NCI-H748 treated with DMSO at 0.1 percent for 48 hours (cell line): ENCODE measurements at regions not wholly inside any gene's neighbourhood (a gene's known extent, or its start where the extent isn't known, plus 50 kb on each side); places are given as distances from the start of the nearest gene placed in this dataset.
"Not testable (repeated sequence)": the region's sequence is repeated elsewhere in the genome, so short reads cannot be mapped to it uniquely, and the experiment has no call there.

ENCODE experiments used
- DNase-seq: peaks from one replicate; lab custom pipeline; 2025; lab: John Stamatoyannopoulos, UW

GRCh38 chr13:73671732-73672131 is 462.5 kb downstream of the KLF12 start:
- no peak for DNase-seq

- no peak for DNase-seq
Measured at GRCh38 chr13:73671011-73671410, 463.2 kb downstream of the KLF12 start.

DNA sequence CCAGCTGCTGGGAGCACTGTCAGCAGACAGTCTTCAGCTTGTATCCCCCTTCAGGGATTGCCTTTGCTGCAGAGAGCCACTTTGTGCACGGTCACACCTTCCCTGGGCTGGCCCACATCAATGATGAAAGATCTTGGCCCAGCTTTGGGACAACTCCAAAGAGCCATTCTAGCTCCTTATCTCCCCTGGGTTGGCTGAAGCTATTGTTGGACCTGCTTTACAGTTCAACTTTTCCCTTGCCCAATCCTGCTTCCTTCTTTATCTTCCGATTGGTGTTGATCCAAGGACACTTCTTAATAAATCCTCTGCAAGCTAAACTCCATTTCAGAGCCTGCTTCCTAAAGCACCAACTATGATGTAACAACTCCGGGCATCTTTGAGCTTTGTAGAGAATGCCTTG is 466.4 kb downstream of the KLF12 start:
- DNase-seq, result no peak

GRCh38 chr13:73665261-73665660 is 468.9 kb downstream of the KLF12 start:
- DNase-seq, result no peak

- peak; percentile 81 for DNase-seq
Measured at GRCh38 chr13:73664851-73665250, 469.4 kb downstream of the KLF12 start.

- no peak for DNase-seq
Measured at GRCh38 chr13:73662833-73663232, 471.4 kb downstream of the KLF12 start.

DNA sequence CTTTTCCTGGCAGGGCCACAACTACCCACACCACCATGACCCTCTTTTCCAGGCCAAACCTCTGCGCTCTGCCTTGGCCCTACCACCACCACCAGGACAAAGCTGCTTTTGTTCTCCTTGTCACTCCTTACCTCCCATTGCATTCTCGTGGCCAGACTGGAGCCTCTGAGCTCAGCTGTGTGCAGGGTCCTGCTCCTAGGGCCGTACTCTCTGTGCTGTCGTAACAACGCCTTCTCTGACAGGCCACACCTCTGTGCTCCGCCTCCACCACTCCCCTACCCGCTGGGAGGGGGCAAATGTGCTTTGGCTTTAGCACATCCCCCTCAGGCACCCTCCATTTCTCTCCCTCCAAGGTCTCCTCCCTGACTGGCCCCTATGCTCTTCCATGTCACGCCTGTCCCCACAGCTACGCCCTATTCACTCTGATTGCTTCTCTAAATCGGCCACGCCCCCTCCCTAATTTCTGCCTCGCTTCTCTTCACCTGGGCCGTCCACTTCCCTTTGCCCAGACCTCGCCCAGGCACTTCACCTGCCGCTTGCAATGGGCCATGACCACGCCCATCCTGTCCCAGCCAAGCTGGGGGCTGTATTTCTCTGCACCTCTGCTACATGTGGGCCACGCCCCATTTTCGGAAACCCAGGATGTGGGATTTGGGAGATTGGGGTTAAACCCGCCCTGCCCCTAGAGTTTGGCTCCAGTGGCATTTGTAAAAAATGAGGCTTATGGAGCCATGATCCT is 472.3 kb downstream of the KLF12 start:
- no peak for DNase-seq

DNA sequence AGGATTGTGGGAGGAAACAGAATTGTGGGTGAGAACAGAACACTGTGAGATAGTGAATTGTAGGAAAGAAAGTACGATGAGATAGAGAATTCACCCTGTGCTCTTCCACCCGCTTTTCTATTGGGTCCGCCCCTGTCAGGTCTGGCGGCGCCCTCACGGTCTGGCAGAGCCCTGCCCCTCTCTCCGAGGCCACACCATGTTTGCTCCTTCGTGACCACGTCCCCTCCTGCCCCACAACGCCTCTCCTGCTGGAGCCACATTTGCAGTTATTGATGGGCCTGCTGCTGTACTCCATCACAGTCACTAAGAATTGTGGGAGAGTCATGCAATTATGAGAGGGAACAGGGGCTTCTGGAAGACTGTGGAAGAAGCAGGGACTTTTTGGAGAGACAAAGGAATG is 473.1 kb downstream of the KLF12 start:
- no peak for DNase-seq

DNA sequence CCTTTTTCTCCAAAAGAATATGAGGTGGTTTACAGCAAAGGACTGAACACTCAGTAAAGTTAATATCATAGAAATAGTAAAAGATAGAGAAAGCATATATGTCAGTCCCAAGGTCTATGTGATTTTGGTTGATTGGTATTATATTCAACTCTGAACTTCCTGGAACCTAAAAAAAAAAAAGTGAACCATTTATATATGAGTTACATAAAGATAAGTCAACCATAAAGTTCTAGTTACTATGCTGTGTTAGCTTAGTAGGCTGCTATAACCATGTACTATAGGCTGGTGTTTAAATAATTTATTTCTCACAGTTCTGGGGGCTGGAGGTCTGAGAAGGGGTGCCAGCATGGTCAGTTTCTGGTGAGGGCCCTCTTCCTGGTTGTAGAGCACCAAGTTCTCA is 475.6 kb downstream of the KLF12 start:
- DNase-seq, result no peak

DNA sequence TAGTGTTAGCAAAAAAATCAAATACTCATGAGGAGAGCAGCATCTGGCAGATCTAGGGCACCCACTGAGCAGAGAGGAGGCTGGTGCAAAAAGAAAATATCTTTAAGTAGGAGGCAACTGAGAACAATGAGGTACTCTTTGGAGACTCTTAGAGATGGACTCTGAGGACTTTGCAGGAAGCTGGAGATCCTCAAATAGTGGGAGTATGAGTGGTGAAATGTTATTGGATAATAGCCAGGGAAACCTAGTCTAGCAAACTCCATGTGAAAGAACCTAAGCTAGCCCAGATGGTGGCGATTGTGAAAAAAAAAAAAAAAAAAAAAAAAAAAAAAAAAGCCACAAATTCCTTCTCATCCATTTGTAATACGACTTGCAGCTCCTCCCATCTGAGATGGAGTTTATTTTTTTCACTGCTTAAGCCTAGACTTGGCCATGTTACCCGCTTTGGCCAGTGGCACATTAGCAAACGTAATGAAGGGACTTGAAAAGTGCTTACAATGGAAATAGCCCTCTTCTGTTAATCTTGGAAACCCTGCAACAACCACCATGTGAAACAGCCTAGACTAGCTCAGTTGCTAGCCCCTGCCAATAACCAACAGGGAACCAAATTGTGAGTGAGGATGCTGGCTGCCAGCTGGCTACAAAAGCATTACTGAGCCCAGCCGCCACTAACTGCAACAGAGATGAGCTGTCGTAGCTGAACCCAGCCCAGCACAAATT is 476.2 kb downstream of the KLF12 start:
- DNase-seq, result no peak

- DNase-seq, result no peak
Measured at GRCh38 chr13:73656863-73657262, 477.3 kb downstream of the KLF12 start.

- DNase-seq, result no peak
Measured at GRCh38 chr13:73653688-73654087, 480.5 kb downstream of the KLF12 start.

- no peak for DNase-seq
Measured at GRCh38 chr13:73647417-73647816, 486.8 kb downstream of the KLF12 start.

- not testable (repeated sequence) for DNase-seq
Measured at GRCh38 chr13:73640476-73641179, 493.6 kb downstream of the KLF12 start.

GRCh38 chr13:73635166-73635787 is 498.9 kb downstream of the KLF12 start:
- no peak for DNase-seq

DNA sequence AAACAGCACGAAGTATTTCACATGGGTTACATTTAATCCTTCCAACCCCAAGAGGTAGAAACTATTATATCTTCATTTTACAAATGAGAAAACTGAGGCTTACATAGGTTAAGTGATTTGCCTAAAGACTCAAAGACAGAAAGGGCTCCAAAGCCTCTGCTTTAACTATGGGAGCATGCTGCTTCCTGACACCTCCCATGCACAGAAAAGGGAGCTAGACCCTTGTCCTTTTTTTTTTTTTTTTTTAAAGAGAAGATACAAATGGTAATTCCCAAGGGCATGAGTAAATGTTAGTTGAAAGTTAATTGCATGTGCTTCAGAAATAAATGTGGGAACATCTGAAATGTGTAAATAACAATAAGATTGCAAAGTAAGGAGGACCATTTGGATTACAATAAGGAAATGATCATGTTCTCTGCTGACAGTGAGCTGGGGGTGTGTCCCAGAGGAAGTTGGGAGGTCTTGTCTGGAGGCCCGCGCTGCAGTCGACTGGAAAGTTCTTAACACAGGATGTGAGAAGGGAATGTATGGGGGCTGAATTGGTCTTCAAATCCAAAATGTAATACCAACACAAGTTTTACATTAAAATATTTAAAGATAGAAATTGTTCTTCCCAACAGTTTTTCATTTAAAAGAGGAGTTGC is 500.3 kb downstream of the KLF12 start:
- no peak for DNase-seq

GRCh38 chr13:73631411-73631810 is 502.8 kb downstream of the KLF12 start:
- DNase-seq, result no peak

- DNase-seq, result no peak
Measured at GRCh38 chr13:73625562-73626339, 508.5 kb downstream of the KLF12 start.

- no peak for DNase-seq
Measured at GRCh38 chr13:73623281-73623680, 510.9 kb downstream of the KLF12 start.

GRCh38 chr13:73622381-73622780 is 511.8 kb downstream of the KLF12 start:
- no peak for DNase-seq

DNA sequence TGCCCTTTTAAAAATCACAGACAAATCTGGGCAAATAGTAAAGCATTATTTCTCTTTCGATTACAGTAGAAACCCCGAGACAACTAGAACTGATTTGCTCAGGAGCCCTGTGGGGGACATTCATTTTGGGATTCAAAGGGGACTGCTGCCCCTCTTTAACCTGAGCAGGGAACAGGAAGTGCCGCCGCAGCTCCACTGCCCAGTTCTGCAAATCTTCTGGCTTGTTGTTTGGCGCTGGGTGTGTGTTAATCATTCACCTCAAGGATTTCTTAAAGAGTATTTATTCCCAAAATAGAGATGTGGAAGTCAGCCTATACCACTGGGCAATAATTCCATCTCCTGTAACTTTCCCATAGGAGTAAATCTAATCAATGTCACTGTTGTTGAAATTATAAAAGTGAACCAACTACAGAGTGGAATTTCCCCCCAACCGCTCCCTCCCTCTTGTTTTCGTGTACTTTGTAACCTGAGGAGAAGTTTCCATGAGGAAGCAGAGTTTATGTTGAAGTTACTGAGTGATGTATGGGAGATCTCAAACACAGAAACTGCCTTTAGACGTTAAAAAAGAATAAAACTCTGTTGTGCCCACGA is 515.8 kb downstream of the KLF12 start:
- no peak for DNase-seq
